Stimulated activated CD4-positive, alpha-beta T cell treated with anti-CD3 and anti-CD28 coated beads, Interleukin-2, amount 100 ng/mL, for 48 hours (primary cell): ENCODE measurements at regions not wholly inside any gene's neighbourhood (a gene's known extent, or its start where the extent isn't known, plus 50 kb on each side); places are given as distances from the start of the nearest gene placed in this dataset.

Experiments used
- DNase-seq, 2 donors: peaks; one replicate each; pipeline ENCODE4 v3.0.0-alpha.2; 2020

- DNase-seq = no peak
These were observed 55.1 kb downstream of the PJA1 start for GRCh38 chrX:69110116-69110530.

GRCh38 chrX:69109706-69110105 lies 55.5 kb downstream of the PJA1 start:
- no peak for DNase-seq

GRCh38 chrX:69109036-69109663 lies 56.1 kb downstream of the PJA1 start:
- DNase-seq = no peak

GRCh38 chrX:69107747-69108401 lies 57.4 kb downstream of the PJA1 start:
- DNase-seq = no peak

GRCh38 chrX:69107231-69107739 lies 58.0 kb downstream of the PJA1 start:
- DNase-seq = no peak

GRCh38 chrX:69104756-69105434 lies 60.4 kb downstream of the PJA1 start:
- DNase-seq = no peak

- DNase-seq = no peak
These were observed 61.7 kb downstream of the PJA1 start for GRCh38 chrX:69103539-69103938.

GRCh38 chrX:69102612-69103194 lies 62.5 kb downstream of the PJA1 start:
- no peak for DNase-seq

GRCh38 chrX:69101683-69102251 lies 63.5 kb downstream of the PJA1 start:
- DNase-seq = no peak

- DNase-seq = no peak
These were observed 64.8 kb downstream of the PJA1 start for GRCh38 chrX:69100478-69100877.

GRCh38 chrX:69097451-69098236 lies 67.6 kb downstream of the PJA1 start:
- DNase-seq = no peak

GRCh38 chrX:69096963-69097362 lies 68.3 kb downstream of the PJA1 start:
- no peak for DNase-seq

- no peak for DNase-seq
These were observed 70.1 kb downstream of the PJA1 start for GRCh38 chrX:69094977-69095669.

- DNase-seq = peak; percentile 4 to 25
These were observed 71.0 kb downstream of the PJA1 start for GRCh38 chrX:69093960-69094871.

- no peak for DNase-seq
These were observed 75.2 kb downstream of the PJA1 start for GRCh38 chrX:69090022-69090421.

GRCh38 chrX:69089203-69089602 lies 76.0 kb downstream of the PJA1 start:
- DNase-seq = no peak

GRCh38 chrX:69088171-69088938 lies 76.9 kb downstream of the PJA1 start:
- DNase-seq = no peak

- no peak for DNase-seq
These were observed 79.4 kb downstream of the PJA1 start for GRCh38 chrX:69085826-69086225.

GRCh38 chrX:69085151-69085550 lies 80.1 kb downstream of the PJA1 start:
- no peak for DNase-seq

GRCh38 chrX:69083801-69084200 lies 81.5 kb downstream of the PJA1 start:
- DNase-seq = no peak
